ENCODE measurements at regions not wholly inside any gene's neighbourhood (a gene's known extent, or its start where the extent isn't known, plus 50 kb on each side); places are given as distances from the start of the nearest gene placed in this dataset.

- TF ChIP-seq EZH2 (IDR thresholded peaks at IDR 0.05): no peak
- no peak for TF ChIP-seq JUND (IDR thresholded peaks at IDR 0.05)
- no peak for TF ChIP-seq POLR2A (IDR thresholded peaks at IDR 0.05; ENCODE audit: borderline replicate concordance, extremely low read depth, insufficient read depth, insufficient read length)
- no peak for TF ChIP-seq CTCF (IDR thresholded peaks at IDR 0.05 in 2 of 3, conservative IDR thresholded peaks at IDR 0.05 in 1 of 3; ENCODE audit: borderline replicate concordance in 1 of 3, insufficient read depth in 1 of 3, low read depth in 2 of 3, low read length in 2 of 3)
- no peak for TF ChIP-seq ZNF274 (IDR thresholded peaks at IDR 0.05; ENCODE audit: low read depth, low read length)
Observed at GRCh38 chr9:18237776-18238175, 236.2 kb upstream of the ADAMTSL1 start.
